OCI-M1 (cell line): ENCODE measurements at regions not wholly inside any gene's neighbourhood (a gene's known extent, or its start where the extent isn't known, plus 50 kb on each side); places are given as distances from the start of the nearest gene placed in this dataset.

Source experiments
- DNase-seq: peaks from one replicate; lab custom pipeline; 2025; lab: John Stamatoyannopoulos, UW

GRCh38 chr20:6489361-6490171 is 277.9 kb upstream of the BMP2 start:
- peak; percentile 33 for DNase-seq

DNA sequence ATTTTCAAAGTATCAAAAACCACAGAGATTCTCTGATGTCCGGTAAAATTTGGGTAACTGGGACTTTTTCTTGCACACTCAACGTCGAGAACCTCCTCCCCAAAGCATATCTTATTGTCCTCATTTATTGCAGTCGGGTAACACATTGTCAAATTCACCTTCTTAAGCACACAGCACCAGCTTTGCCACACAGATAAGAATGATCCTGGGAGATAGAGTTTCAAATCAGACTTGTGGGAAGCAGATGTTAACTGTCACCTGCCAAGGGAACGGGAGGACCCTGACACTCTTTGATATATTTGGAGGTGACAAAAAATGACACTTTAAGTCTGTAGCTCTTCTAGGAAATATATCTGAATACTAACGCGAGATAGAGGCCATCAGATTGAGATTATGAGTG is 282.1 kb upstream of the BMP2 start:
- peak; percentile 57 for DNase-seq

GRCh38 chr20:6483727-6484126 is 283.8 kb upstream of the BMP2 start:
- peak; percentile 66 for DNase-seq

DNA sequence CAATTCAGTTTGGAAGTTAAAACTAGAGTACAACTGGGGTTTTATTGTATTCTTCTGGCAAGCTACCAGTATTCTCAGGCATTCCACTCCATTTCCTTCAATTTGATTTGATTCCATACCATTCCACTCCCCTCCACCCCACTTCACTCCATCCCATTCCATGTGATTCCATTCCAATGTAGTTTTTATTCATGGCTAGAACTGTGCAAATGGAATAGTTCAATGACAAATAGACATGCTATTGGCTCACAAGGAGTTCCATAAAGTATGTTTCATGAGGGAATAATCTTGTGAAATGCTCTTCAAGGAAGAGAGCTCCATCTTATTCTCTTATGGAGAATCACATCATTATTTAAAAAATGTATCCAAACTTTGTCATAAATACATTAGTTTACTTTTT is 285.0 kb upstream of the BMP2 start:
- DNase-seq = no peak

DNA sequence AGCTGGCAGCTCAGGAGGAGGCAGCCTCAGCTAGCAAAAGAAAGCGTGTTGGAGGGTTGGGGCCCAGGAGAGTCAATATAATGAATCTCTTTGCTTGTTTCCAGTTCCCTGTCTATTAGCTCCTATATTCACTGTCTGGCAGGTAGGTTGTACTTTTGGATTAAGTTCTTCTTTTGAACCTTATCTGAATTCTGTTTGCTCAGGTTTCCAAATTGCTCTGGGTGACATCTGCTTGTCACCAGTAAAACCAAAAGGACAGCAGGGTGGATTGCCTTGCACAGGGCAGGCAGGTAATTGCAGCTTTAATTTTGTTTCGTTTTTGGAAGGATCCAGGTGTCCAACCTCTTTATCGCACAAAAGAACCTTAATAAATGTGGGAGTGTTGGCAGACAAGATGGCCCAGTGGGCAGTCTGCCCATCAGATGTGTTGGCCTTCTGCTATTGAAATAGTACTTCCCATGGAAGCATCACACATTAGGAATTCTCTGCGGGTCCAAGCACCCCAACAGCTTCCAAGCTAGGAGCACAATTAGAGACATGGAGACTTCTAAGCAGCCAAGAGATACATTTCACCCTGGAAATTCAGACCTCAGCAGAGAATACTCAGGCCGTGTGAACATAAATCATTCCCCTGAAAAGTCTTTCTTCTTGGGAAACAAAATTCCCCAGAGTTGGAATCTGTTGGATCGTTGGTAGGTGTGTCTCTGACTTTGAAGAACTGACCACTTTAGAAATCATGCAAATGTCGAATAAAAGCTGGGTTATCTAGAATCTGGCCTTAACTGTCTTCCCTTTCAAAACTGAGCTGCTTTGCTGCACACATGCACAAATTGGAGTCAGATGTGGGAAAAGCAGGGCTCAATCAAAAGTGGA is 286.9 kb upstream of the BMP2 start:
- DNase-seq = no peak

- no peak for DNase-seq
These were observed 294.3 kb upstream of the BMP2 start for GRCh38 chr20:6473197-6473596.

- no peak for DNase-seq
These were observed 295.6 kb upstream of the BMP2 start for GRCh38 chr20:6471871-6472270.

GRCh38 chr20:6471110-6471647 is 296.3 kb upstream of the BMP2 start:
- DNase-seq = no peak

DNA sequence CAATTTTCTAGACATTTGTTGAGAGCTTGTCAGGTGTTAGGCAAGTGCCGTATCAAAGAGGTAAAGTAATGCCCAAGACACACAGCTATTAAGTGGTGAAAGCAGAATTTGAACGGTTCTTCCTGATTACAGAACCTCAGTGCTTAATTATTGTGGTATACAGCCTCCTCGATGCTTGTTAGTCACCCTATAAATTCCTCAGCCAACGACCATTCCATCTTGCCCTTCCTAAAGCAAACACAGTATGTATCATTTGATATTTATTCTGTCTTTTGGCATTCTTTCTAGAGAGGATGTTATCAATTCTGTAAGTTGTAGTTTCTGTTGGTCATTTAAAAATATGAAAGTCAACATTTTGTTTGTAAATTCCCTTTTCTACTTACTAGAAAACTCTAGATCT is 297.8 kb upstream of the BMP2 start:
- DNase-seq = no peak

DNA sequence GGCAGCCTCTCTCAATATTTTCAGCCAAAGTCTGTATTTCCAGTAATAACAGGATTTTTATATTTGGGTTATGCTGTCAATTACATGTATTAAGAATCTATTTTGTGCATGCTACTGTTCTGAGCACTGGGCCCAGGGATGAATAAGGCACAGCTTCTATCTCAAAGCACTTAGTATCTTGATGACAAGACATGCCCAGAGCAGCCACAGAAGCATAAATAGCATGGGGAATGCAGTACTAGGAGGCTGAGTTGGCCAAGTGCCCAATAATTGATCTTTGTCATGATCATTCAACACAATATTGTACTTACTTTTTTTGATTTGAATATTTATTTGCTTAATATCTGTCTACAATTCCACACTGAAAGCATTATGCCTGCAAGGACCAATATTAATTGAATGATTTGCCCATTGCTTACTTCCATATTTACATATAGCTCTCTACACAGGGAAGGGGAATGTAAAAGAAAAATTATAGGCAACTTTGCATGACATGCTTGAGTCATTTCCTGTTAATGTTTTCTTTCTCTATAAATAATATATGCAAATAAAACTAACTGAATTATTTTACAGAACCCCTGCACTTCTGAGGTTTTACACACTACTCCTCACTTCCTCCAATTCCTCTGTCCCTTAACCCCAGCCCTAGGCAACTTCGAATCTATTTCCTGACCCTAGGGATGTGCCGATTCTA is 298.9 kb upstream of the BMP2 start:
- DNase-seq = no peak

DNA sequence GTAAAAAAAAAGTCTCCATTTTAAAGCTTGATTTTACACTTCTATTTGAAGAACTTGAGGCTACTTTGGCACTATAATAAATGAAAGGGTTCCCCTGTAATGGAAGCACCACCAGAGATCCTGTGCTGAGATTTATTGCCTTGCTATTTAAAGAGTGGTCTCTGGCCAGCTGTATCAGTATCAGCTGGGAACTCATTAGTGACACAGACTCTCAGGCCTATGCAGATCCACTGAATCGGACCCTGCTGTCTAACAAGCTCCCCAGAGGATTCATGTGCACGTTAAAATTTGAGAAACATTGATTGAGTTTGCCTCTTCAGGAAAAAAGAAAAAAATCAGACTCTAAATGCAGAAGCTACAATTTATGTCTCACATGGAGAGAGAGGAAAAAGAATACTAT is 299.9 kb upstream of the BMP2 start:
- no peak for DNase-seq

- no peak for DNase-seq
These were observed 301.2 kb upstream of the BMP2 start for GRCh38 chr20:6466075-6466810.

- DNase-seq = no peak
These were observed 316.6 kb upstream of the BMP2 start for GRCh38 chr20:6450841-6451240.

- no peak for DNase-seq
These were observed 317.6 kb upstream of the FERMT1 start for GRCh38 chr20:6440443-6440799.

DNA sequence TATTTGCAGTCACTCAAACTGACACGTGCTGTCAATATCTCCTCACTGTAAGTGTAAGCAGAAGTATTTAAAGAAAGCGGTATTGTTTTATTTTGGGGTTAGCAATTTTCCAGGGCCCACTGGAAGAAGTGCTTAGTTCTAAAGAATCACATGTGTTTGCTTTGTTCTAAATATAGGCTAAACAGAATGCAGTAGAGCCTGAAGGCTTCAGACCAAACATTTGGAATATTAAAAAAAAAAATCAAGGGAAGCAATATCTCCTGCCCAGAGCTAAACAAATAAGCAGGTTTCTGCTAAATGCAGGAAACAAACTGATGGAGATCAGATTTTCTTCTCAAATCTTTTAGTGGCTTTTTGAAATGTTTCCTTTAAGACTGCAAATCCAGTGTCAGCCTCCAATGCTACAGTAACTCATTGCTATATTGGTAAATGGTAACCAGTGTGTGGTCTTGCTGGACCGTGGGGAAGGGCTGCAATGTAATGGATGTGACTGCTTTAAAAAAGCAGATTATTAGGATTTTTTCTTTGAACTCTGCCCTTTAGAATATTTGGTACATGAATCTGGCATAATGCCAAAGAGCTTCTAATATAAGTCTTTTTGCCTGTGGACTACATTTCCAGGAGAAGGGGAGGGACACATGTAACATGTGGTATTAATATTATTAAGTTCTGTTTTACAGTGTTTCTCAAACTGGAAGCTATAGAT is 317.1 kb upstream of the FERMT1 start:
- no peak for DNase-seq

- DNase-seq = no peak
These were observed 311.3 kb upstream of the FERMT1 start for GRCh38 chr20:6434131-6434530.

DNA sequence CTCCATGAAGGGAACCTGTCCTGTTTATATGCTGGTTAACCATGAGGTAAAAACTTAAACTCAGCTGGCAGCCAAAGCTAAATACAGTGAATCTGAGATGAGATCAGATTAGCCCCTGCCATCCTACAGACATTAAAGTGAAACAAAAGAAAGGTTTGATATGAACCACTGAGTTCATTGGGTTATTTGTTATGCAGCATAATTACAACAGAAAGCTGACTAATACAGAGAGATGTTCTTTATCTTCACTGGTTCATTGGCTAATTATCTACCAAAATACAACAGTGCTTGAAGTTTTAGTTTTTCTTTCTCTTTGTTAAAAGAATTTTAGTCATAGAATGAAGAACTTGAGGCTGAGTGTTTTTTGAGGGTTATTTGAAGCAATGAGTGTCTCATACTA is 307.6 kb upstream of the FERMT1 start:
- no peak for DNase-seq

DNA sequence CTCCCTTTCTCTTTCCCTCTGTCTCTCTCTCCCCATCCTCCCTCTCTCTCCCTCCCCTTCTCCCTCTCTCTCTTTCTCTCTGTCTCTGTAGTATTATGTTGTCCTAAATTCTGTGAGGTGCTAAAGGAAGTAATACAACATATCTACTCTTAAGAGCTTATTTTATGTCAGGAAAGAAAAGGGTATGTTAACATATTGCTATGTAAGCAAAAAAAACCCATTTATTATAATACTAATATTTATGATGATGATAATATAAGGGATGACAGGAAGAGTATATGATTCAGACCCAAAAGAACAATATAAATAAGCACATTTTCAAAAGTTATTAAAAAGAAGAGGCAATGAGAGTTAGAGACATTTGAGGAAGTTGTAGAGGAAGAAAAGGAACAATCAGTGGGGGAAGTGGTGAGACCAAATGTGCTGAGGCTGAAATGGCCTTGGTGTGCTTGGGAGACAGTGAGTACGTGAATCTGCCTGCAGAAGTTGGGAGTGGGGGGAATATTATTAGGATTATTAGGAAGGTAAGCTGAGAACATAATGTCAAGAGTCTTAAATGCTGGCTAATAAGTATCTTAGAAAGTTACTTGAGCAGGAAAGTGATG is 303.6 kb upstream of the FERMT1 start:
- peak; percentile 55 for DNase-seq

DNA sequence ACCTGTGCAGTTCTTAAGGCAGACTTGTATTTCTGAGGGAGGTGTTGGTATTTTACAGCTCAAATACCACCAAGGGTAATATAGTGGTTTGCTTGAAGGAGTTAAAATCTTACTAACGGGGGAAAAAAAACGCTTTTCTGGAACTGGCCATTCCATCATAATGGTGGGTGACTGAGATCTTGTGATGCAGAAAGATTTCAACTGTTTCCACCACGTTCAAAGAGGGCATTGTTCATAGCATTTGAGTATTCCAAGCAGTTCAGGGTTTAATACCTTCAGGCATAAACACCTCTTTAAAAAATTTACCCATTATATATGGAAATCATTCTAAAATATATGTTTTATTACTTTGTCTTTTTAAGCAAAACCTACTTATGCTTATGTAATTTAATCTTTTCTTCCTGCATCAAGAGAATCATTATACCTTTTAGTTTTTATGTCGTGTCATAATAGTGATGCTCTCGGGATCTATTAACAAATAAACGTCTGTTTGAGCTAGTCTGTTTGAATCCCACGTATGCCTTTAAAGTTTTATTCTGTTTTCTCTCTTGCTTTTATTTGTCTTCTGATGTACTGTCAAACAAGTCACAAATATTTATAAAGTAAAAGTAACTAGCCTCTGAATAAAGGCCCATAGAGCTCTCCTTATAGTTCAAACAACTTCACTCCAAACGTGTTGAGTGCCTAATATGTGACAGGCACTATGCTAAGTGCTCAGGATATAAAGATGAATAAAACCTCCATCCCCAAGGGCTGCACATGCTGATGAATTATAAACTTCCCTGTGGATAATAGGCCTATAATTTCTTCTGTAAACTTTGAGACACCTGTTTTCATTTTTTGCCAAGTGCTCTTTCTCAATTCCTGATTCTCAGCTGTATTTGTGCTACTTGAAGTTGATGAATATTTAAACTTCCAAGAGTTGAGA is 298.8 kb upstream of the FERMT1 start:
- no peak for DNase-seq

DNA sequence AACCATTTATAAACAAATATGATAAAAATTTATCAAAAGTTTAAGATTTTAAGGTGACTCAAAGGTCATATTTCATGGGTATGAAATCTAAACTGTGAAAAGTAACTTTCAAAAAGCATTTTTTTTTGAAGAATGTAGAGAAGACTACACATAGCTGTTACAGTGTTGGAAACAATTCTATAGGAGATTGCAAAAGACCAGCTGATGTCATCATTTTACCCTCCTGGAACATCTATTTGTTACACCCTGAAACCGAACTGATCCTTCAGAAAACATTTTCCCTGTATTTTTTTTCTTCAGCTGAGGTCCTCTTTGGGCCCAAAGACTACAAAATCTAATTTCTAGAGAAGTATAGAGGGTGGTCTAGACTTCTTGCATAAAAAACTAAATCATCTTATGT is 297.5 kb upstream of the FERMT1 start:
- DNase-seq = no peak
